Osteocyte (in vitro differentiated cells): ENCODE measurements at regions not wholly inside any gene's neighbourhood (a gene's known extent, or its start where the extent isn't known, plus 50 kb on each side); places are given as distances from the start of the nearest gene placed in this dataset.

Experiments used
- DNase-seq: peaks from one replicate; pipeline ENCODE4 v3.0.0; 2021; ENCODE audit warnings: mixed read lengths; ENCODE audit not compliant: unreplicated experiment; ENCODE audit errors: extremely low spot score
- H3K27ac Mint-ChIP-seq: one replicate; pipeline ENCODE4 v1.8.0; 2021; ENCODE audit warnings: mild to moderate bottlenecking, mixed read lengths; ENCODE audit not compliant: unreplicated experiment
- H3K27me3 Mint-ChIP-seq: one replicate; pipeline ENCODE4 v1.8.0; 2021; ENCODE audit warnings: mixed read lengths; ENCODE audit not compliant: unreplicated experiment
- H3K36me3 Mint-ChIP-seq: one replicate; pipeline ENCODE4 v1.8.0; 2021; ENCODE audit warnings: mixed read lengths; ENCODE audit not compliant: unreplicated experiment
- H3K4me1 Mint-ChIP-seq: one replicate; pipeline ENCODE4 v1.8.0; 2021; ENCODE audit warnings: mixed read lengths; ENCODE audit not compliant: unreplicated experiment
- H3K4me3 Mint-ChIP-seq: one replicate; pipeline ENCODE4 v1.8.0; 2021; ENCODE audit warnings: mild to moderate bottlenecking, moderate library complexity, mixed read lengths; ENCODE audit not compliant: unreplicated experiment
- H3K9me3 Mint-ChIP-seq: one replicate; pipeline ENCODE4 v1.8.0; 2021; ENCODE audit warnings: mixed read lengths; ENCODE audit not compliant: unreplicated experiment
- CTCF ChIP-seq: fragments of 200-600 bp; sonication (generic); IDR thresholded peaks from 2 replicates; pipeline ENCODE4 v1.5.0; 2021; ENCODE audit warnings: antibody characterized with exemption, mild to moderate bottlenecking, moderate library complexity

GRCh38 chr2:234851451-234851850 lies 100.4 kb upstream of the SH3BP4 start:
- Mint-ChIP-seq H3K4me1 (peaks cover 8% of the 10 kb centered on the region), H3K27ac (no peak overlapping the region), H3K9me3 (peaks cover 4% of the 10 kb centered on the region), H3K27me3 (peaks cover 3% of the 10 kb centered on the region), H3K4me3 (no peak overlapping the region), H3K36me3 (no peaks in the 10 kb centered on the region)
- no peak for TF ChIP-seq CTCF
- no peak for DNase-seq

GRCh38 chr2:234850818-234851217 lies 101.0 kb upstream of the SH3BP4 start:
- Mint-ChIP-seq H3K27me3 (peaks cover 3% of the 10 kb centered on the region), H3K4me3 (no peak overlapping the region), H3K36me3 (no peaks in the 10 kb centered on the region), H3K27ac (no peak overlapping the region), H3K9me3 (peaks cover 4% of the 10 kb centered on the region), H3K4me1 (peaks cover 8% of the 10 kb centered on the region)
- DNase-seq, result no peak
- TF ChIP-seq CTCF, result no peak

- H3K36me3 Mint-ChIP-seq, result no peaks in the 10 kb centered on the region
- peaks cover 3% of the 10 kb centered on the region for H3K27me3 Mint-ChIP-seq
- H3K9me3 Mint-ChIP-seq, result no peaks in the 10 kb centered on the region
- no peak for DNase-seq
- no peak overlapping the region for H3K4me3 Mint-ChIP-seq
- no peak overlapping the region for H3K27ac Mint-ChIP-seq
- peaks cover 8% of the 10 kb centered on the region for H3K4me1 Mint-ChIP-seq
- TF ChIP-seq CTCF, result no peak
Observed at GRCh38 chr2:234849678-234850077, 102.1 kb upstream of the SH3BP4 start.

GRCh38 chr2:234848578-234848977 lies 103.2 kb upstream of the SH3BP4 start:
- Mint-ChIP-seq H3K9me3 (no peaks in the 10 kb centered on the region), H3K4me3 (no peak overlapping the region), H3K27me3 (peaks cover 3% of the 10 kb centered on the region), H3K36me3 (no peaks in the 10 kb centered on the region), H3K4me1 (peaks cover 8% of the 10 kb centered on the region), H3K27ac (no peak overlapping the region)
- no peak for DNase-seq
- TF ChIP-seq CTCF, result no peak

DNA sequence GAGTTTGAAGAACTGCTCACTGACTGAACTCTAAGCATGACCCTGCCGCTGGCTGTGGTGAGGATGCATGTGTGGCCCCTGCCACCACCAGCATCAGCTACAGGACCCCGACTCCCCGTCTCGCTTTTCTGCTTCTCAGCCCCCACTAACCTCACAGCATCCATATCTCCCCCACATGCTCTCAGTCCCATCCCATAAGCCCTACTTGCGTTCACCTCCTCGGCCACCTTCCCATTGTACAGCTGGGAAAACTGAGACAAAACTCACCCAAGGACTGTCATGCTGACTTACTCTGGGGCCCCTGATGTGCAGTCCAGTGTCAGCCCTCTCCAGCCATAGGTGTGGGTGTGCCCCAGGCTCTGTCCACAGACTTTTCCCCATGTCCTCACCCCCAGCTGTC lies 104.2 kb upstream of the SH3BP4 start:
- H3K27ac Mint-ChIP-seq, result no peak overlapping the region
- no peaks in the 10 kb centered on the region for H3K9me3 Mint-ChIP-seq
- no peaks in the 10 kb centered on the region for H3K36me3 Mint-ChIP-seq
- no peak for DNase-seq
- no peak for TF ChIP-seq CTCF
- peaks cover 8% of the 10 kb centered on the region for H3K4me1 Mint-ChIP-seq
- H3K27me3 Mint-ChIP-seq, result no peaks in the 10 kb centered on the region
- H3K4me3 Mint-ChIP-seq, result no peak overlapping the region
